Stimulated activated CD8-positive, alpha-beta memory T cell treated with anti-CD3 and anti-CD28 coated beads, Interleukin-4, amount 100 ng/mL, for 24 hours (primary cell): ENCODE measurements at regions not wholly inside any gene's neighbourhood (a gene's known extent, or its start where the extent isn't known, plus 50 kb on each side); places are given as distances from the start of the nearest gene placed in this dataset.
"Not testable (repeated sequence)": the region's sequence is repeated elsewhere in the genome, so short reads cannot be mapped to it uniquely, and the experiment has no call there.

Experiments used
- DNase-seq: peaks from one replicate; pipeline ENCODE4 v3.0.0-alpha.2; 2020; ENCODE audit warnings: low read depth

DNA sequence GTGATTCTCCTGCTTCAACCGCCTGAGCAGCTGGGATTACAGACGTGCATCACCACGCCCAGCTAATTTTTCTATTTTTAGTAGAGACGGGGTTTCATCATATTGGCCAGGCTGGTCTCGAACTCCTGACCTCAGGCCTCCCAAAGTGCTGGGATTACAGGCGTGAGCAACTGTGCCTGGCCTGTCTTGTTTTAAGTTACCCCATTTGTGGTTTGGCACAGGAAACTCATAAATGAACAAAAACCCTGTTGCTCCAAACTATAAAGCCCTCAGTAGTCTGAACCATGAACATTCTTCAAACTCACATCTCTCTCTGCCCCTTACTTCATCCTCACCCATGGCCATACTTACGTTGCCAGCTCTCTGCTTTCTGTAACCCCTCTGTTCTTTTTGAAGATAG lies 61.7 kb downstream of the RHOU start:
- DNase-seq, result not testable (repeated sequence)

DNA sequence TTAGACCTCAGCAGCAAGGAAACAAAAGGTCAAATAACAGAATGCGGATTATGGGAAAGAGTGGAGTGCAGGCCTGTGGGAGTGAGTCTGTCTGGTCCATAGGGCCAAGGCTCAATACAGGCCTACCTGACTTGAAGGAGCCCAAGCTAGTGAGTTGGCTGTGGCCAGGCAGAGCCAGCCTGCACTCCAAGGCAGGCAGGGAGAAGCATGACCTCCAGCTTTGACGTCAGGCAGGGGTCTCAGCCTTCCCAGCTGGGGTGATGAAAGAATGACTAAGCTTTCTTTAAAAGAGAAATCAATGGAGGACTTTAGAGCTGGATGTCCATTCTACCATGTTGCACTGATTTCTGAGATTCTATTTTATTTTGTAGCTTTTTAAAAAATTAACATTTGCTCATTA lies 62.8 kb downstream of the RHOU start:
- DNase-seq, result no peak

DNA sequence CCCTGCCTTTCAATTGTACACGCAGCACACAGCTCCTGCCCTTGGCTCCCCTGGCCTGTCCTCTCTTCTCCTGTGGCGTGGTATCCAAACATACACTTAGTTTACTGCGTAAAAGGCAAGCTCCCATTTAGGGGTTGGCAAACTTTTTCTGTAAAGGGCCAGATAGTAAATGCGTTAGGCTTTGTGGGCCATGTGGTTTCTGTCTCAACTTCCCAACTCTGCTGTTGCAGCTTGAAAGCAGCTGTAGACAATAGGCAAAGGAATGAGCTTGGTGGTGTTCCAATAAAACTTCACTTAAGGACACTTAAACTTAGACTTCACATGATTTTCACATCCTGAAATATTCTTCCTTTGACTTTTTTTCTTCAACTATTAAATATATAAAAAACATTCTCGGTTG lies 63.3 kb downstream of the RHOU start:
- DNase-seq, result no peak

DNA sequence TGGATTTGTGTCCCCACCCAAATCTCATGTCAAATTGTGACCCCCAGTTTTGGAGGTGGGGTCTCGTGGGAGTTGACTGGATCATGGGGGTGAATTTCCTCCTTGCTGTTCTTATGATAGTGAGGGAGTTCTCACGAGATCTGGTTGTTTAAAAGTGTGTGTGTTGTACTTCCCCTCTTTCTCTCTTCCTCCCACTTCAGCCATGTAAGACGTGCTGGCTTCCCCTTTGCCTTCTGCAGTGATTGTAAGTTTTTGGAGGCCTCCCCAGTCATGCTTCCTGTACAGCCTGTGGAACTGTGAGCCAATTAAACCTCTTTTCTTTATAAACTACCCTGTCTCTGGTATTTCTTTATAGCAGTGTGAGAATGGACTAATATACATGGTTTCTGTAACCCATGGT lies 64.6 kb downstream of the RHOU start:
- no peak for DNase-seq

DNA sequence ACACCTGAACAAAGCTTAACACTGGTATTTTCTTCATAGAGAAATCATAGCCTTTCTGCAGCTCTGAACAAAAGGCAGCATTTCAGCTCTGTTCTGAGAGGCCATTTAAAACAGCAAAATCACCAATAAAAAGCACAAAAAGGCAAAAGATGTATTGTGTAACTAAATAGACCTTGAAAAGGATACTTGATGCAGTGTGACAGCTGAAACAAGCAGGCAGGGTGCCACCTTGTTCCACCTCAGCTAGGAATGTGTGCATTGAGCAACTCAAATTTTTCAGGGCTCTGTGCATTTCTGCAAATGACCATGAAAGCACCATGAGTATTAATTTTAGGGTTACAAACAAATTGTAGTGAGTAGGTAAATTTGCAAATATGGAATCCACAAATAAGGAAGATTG lies 65.8 kb downstream of the RHOU start:
- DNase-seq, result no peak

DNA sequence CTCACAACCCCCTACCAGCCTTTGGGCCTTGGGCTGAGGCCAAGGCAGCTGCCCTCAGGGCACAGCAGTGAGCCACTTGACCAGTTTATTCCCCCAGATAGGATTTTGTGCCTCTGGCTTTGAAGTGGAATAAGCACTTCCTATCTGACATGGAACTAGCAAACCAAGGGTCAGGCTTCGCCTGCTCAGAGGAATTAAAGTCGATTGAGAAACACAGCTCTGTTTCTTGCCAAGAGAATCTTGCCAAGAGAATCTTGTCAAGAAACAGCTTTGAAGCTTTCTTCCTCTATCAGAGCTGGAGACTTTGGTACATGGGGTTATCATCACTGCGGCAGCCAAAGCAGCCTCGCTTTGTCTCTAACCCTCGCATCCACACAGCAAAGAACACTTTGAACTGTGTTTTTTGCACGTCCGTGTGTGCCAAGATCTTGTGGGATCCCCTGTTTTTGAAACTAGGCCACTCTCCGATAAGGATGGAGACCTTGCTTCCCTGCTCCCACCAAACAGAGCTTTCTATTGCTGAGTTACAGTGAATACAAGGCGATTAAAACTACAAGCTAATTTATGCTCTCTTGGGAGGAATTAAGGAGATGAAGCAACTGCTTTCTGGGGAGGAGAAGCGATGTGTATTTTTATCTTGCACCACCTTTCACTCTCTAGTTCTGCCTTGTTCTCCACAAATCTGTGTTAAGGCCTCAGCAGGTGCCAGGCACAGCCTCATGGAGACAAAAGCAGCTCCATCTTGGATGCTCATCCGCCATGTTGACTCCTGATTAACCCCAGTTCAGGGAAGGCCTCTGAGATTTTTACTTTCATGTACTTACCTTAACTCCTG lies 67.3 kb downstream of the RHOU start:
- no peak for DNase-seq

DNA sequence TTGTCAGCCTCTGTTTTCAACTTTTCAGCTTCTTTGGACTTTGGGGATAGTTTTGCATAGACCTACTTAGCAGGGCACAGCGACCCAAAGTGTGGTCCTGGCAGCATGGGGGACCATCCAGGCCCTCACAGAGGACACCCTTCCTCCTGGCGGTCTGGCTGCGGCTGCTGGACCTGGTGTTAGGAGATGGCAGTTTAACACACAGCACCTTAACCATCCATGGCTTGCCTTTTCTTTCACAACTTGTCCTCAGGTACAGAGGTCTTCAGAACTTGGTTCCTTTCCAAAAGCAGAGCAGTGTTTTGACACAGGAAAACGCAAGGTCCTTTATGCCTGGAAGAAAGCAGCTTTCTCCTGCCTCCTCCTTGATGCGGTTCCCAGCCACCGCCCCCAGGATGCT lies 68.1 kb downstream of the RHOU start:
- DNase-seq, result no peak

DNA sequence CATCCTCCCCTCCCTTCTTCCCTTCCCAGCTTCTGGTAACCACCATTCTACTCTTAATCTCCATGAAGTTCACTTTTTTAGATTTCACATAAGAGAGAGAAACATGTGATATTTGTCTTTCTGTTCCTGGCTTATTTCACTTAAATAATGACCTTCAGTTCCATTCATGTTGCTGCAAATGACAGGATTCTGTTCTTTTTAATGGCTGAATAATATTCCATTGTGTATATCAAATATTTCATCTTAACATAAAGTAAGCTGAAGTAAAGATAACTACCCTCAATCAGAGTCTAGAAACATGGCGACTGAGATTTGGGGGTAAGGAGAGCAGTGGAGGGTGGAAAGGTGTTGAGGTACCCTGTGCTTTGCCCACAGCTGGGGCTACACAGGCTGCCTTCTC lies 68.9 kb downstream of the RHOU start:
- no peak for DNase-seq

DNA sequence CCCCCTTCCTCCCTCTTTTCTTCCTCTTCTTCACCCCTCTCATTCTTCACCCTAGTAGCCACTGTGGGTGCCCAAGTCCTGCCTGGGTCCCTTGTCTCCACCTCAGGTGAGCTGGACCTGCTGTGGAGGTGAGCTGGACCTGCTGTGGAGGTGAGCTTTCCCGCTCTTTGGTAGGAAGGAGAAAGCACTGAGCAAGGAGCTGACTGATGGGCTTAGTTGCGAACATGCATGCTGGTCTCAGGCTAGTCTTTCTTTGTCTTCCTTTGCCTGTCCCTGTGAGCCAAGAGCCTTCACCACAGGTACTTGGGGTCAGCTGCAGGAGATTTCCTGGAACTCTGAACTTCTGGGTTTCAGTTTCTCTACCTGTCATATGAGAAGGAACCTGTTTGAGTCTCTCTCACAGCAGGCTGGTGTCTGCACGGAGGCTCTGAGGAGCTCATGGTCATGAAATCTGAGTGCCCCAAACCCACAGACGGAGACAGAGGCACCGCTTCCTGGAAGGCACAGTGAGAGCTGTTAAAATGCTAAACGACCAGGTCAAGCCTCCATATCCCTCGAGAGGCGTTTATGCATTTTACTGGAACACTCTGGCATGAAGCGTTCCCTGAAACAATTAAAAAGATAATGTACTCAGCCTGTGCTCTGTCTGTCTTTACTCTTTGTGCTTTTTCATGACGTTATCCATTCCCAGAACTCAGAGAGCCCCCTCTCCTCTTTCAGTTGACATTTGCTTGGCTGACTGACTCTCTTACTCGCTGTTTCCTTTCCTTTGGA lies 69.5 kb downstream of the RHOU start:
- DNase-seq, result no peak

DNA sequence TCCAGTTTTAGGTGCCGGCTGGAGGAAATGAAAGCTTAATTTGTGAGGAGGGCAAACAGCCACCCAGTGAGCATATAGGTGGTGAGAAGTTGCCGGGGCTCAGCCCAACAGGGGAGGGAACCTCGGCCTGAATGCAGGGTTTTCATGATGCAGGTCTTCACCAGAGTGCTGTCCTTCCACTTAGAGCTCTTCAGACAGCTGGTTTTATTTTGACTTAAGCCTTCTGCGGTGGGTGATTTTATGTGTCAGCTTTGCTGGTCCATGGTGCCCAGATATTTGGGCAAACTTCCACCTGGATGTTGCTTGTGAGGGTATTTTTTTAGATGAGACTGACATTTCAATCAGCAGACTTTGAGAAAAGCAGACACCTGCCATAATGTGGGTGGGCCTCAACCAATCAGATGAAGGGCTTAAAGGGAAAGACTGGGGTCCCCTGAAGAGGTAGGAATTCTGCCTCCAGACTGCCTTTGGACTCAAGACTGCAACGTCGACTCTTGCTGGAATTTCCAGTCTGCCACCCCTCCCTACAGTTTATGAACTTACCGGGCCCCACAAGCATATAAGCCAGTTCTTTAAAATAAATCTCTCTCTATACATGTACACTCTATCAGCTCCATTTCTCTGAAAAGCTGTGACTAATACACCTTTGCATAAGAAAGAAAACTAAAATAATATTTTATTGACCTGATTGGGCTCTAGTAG lies 72.8 kb downstream of the RHOU start:
- no peak for DNase-seq

DNA sequence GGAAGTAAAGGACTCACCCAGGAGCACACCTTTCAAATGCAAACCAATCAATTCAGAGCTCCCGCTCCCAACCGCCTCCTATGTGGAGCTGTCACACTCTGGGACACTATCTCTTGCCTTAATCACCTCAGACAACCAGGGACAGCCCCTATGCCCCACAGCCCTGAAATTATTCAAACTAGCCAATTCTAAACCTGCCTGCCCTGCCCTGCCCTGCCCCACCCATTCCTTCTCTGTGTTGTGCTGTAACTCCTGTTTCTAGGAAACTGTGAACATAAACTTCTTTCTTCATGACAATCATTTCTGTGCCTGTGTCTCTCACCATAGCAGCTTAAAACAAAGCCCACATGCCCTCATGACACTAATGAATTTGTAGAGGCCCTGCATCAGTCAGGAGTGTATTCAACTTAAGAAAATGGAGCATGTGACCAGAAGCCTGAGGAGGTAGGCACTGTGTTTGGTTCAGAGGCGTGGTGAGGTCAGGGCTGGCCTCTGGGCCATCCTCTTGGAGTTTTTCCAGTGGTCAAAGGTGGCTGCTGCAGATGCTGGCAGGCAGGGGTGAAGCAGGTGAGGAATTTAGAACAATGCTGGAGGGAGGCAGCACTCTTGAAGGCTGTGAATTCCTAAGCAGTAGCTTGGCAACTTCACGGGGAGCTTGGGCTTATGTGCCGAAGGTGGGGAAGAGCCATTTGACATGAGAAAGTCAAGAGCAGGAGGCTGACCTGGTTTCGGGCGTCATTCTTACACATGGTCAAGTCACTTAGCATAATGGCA lies 74.5 kb downstream of the RHOU start:
- DNase-seq, result no peak

DNA sequence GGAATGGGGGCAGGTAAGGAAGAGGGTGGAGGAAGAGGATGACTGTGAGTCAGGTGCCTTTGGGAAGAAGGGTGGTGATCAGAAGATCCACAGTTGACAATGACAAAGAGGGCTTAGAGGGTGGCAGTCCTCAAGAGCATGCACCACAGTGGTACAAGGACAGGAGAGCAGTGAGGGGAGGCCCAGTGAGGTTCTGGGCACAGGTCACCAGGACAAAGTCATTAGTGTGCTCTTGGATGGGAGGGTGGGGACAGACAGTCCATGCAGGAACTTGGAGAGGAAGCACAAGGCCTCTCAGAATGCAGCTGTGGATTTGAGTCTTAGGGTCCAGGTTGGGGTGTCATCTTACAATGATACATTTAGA lies 75.1 kb downstream of the RHOU start:
- no peak for DNase-seq

DNA sequence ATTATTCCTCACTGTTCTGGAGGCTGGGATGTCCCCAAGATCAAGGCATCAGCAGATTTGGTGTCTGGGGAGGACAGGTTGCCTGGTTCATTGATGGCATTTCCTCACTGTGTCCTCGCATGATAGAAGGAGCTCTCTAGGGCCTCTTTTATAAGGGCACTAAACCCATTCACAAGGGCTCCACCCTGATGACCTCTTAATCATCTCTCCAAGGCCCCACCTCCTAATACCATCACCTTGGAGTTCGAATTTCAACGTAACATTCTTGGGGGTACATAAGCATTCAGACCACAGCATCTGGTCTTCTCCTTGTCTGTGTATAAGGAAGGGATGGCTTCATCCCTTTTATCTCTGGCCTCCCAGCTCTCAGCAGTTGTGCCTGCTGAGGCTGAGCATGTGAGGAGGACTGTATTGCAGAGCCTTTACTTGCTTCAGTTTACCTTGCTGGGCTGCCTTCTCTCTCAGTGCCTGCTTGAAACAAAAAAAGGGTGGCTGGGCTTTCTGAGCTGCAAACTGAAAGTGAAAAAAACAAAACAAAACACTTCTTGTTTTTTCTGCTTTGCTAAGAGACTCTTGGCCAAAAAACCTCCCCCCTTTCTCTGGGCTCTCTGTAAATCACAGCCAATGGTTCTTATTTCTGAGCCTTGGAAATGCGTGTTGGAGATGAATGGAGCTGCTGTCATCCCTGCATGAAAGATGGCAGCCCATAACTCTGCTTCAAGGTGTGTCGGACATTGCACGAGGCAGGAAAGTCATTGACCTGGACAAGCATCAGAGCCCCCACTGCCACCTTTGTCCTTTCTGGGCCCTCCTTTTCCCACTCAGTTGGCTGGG lies 75.8 kb downstream of the RHOU start:
- DNase-seq, result no peak

DNA sequence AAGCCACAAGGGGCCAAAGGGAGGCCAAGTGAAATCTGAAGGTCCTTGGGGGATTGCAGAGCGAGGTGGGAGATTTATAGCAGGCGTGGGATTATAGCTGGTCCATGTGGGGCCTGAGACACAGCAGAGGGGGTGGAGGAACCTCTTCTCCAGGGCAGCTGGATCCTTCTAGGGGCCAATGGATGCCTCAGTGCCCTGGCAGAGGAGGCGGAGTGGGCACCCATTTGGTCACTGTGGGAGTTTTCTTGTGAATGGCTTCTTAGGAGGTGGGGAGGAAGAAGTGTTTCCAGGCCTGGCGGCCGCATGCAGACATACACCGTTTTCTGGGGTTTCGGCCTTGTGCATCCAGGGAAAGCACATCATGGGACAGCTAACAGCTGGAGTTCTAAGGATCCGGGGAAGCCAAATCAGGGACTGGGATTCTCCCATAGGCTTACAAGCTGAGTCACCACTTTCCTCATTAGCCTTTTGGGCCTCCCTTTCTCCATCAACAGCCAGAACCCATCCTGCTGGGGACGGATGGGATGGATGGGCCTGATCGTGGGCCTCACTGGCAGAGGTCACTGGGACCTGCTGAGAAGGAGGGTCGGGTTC lies 76.5 kb downstream of the RHOU start:
- DNase-seq, result no peak

DNA sequence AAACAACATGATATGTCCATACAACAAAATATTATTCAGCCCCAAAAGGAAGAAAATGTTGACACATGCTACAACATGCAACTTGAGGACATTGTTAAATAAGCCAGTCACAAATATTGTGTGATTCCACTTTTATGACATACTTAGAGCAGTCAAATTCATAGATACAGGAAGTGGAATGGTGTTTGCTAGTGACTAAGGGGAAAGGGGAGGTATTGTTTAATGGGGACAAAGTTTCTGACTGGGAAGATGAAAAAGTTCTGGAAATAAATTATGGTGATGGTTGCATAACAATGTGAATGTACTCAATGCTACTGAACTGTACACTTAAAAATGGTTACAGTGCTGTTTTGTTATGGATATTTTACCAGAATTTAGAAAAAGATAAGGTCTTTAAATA lies 77.7 kb downstream of the RHOU start:
- DNase-seq, result no peak

DNA sequence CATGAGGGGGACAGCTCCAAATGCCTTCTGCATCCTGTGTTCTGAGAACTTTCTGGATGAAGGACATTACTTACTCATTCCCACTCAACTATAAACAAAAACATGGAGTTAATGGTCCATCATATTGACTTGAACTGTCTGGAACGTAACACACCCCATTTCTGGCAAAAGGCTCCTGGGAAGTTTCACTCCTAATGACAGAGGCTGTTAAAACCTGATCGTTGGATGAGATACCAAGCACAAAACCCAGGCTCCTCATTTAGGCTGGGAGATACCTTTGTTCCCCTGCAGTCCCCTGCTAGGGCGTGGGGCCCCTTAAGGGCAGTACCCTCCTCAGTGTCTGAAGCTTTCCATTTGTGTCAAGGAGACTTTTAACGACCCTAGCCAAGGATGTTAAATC lies 78.9 kb downstream of the RHOU start:
- no peak for DNase-seq

DNA sequence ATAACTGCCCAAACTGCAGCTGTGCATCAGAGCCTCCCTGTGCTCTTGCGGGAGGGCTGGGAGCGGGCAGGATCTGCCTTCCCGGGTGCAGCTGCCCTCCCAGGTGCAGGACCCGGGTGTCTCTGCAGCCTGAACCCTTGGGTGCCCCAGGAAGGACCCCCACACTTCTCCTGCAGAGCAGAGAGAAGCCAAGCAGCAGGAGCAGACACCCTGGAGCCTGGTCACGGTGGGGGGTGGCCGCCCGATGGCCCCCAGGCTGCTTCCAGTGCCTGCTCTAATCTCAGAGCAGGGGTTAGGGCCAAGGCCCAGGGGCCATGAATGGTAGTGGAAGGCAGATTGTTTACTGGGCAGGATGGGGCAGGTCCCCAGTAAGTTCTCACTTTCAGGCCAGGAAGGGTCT lies 83.0 kb downstream of the RHOU start:
- DNase-seq, result no peak

DNA sequence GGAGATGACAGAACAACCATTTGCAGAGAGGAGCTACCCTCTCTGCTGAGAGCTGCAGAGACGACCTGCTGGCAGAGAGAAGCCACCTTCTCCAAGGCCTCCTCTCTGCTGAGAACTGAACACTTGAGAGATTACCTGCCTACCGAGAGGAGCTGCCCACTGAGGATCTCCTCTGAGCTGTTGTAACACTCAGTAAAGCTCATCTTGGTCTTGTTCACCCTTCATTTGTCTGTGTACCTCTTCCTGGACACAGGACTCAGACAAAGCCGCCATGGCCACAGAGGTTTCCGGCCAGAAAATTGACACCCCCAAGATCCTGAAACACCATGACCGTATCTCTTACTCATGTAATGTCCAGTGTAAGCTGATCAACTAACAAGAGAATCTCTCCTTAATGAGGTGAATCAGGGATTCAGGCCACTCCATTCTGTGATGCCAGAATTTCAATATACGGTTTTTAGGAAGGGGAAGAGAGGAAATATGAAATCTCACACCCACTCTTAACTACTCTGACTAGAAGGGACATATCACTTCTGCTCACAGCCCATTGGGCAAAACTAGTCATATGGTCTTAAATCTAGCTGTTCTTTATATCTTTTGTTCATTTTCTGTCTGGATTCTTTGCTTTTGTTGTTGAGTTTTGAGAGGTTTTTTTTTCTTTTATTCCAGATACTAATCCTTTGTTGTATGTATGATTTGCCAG lies 83.8 kb downstream of the RHOU start:
- no peak for DNase-seq

DNA sequence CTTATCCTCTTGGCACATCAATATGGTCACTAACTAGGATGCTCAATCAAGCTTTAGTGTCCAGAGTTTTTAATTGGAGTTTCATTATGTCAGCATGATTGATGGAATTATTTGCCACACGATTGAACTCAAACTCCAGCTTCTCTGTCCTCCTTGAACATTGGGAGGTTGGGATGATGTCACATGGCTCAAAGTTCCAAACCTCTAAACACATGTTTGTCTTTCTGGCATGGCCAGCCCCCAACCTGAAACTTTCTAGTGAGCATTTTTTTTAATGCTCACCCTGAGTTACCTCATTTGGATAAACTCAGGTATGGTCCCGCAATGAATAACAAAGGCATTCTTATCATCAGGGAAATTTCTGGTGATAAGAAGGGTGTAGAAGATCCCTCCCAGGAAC lies 86.0 kb downstream of the RHOU start:
- DNase-seq, result no peak

DNA sequence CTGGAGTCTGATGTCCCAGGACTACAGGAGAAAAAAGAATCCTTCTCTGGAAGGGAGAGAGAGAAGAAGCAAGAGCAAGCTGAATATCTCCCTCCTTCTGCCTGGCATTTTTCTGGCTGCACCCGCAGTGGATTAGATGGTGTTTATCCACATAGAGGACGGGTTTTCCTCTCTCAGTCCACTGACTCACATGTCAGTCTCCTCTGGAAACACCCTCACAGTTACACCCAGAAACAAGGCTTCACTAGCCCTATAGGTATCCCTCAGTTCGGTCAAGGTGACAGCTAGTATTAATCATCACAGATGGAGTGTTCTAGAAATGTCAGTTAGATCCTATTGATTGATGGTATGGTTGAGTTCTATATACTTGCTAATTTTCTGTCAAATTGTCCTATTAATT lies 87.9 kb downstream of the RHOU start:
- no peak for DNase-seq
